ENCODE measurements at regions not wholly inside any gene's neighbourhood (a gene's known extent, or its start where the extent isn't known, plus 50 kb on each side); places are given as distances from the start of the nearest gene placed in this dataset.
"Not testable (repeated sequence)": the region's sequence is repeated elsewhere in the genome, so short reads cannot be mapped to it uniquely, and the experiment has no call there.

GRCh38 chr4:77344784-77345183 is 187.8 kb downstream of the CCNG2 start:
- H3K27me3 ChIP-seq (ENCODE audit: insufficient read depth, low read length) = peaks cover 40% of the 10 kb centered on the region
- no peak overlapping the region for H3K27ac ChIP-seq (ENCODE audit: low read depth, low read length)
- H3K4me1 ChIP-seq (ENCODE audit: control insufficient read depth, insufficient read depth, low read length, unreplicated experiment) = no peaks in the 10 kb centered on the region
- H3K4me3 ChIP-seq (ENCODE audit: low read depth, low read length) = no peak overlapping the region
- no peaks in the 10 kb centered on the region for H3K79me2 ChIP-seq (ENCODE audit: control insufficient read depth, insufficient read depth, low read length, unreplicated experiment)
- no peaks in the 10 kb centered on the region for H3K36me3 ChIP-seq (ENCODE audit: insufficient read depth, low read length)
- no peak overlapping the region for H2AFZ ChIP-seq (ENCODE audit: low read length, unreplicated experiment)

GRCh38 chr4:77347351-77347966 is 190.5 kb downstream of the CCNG2 start:
- Histone ChIP-seq H3K27ac (ENCODE audit: low read depth, low read length) (no peak overlapping the region), H3K36me3 (ENCODE audit: insufficient read depth, low read length) (no peaks in the 10 kb centered on the region), H3K4me3 (ENCODE audit: low read depth, low read length) (no peak overlapping the region), H3K27me3 (ENCODE audit: insufficient read depth, low read length) (peaks cover 47% of the 10 kb centered on the region), H3K4me1 (ENCODE audit: control insufficient read depth, insufficient read depth, low read length, unreplicated experiment) (no peaks in the 10 kb centered on the region), H3K79me2 (ENCODE audit: control insufficient read depth, insufficient read depth, low read length, unreplicated experiment) (no peaks in the 10 kb centered on the region), H2AFZ (ENCODE audit: low read length, unreplicated experiment) (no peak overlapping the region)

GRCh38 chr4:77348815-77349214 is 191.8 kb downstream of the CCNG2 start:
- no peak overlapping the region for H3K27ac ChIP-seq (ENCODE audit: low read depth, low read length)
- peaks cover 41% of the 10 kb centered on the region for H3K27me3 ChIP-seq (ENCODE audit: insufficient read depth, low read length)
- H3K4me1 ChIP-seq (ENCODE audit: control insufficient read depth, insufficient read depth, low read length, unreplicated experiment) = no peaks in the 10 kb centered on the region
- H2AFZ ChIP-seq (ENCODE audit: low read length, unreplicated experiment) = no peak overlapping the region
- H3K36me3 ChIP-seq (ENCODE audit: insufficient read depth, low read length) = no peaks in the 10 kb centered on the region
- no peak overlapping the region for H3K4me3 ChIP-seq (ENCODE audit: low read depth, low read length)
- no peaks in the 10 kb centered on the region for H3K79me2 ChIP-seq (ENCODE audit: control insufficient read depth, insufficient read depth, low read length, unreplicated experiment)

DNA sequence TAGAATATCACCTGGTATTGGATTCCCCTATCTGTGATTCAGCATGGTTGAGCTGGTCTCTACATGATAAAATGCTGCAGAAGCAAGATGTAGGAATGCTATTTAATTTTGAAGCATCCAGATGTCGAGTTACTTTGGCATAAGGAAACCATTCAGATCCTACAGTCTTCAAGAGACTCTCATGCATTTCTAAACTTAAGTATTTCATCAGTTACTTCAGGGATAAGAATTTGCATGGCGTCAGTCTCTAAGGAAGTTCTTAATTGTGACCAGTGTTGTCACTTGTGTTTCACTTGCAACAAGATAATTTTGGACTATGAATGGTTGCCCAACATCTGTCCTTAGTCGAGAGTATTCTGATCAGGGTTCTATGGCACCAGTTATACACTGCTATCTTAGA is 192.4 kb downstream of the CCNG2 start:
- H3K36me3 ChIP-seq (ENCODE audit: insufficient read depth, low read length) = no peaks in the 10 kb centered on the region
- H3K4me3 ChIP-seq (ENCODE audit: low read depth, low read length) = no peak overlapping the region
- H3K27me3 ChIP-seq (ENCODE audit: insufficient read depth, low read length) = peaks cover 35% of the 10 kb centered on the region
- no peak overlapping the region for H3K27ac ChIP-seq (ENCODE audit: low read depth, low read length)
- no peak overlapping the region for H2AFZ ChIP-seq (ENCODE audit: low read length, unreplicated experiment)
- H3K4me1 ChIP-seq (ENCODE audit: control insufficient read depth, insufficient read depth, low read length, unreplicated experiment) = no peaks in the 10 kb centered on the region
- H3K79me2 ChIP-seq (ENCODE audit: control insufficient read depth, insufficient read depth, low read length, unreplicated experiment) = no peaks in the 10 kb centered on the region

DNA sequence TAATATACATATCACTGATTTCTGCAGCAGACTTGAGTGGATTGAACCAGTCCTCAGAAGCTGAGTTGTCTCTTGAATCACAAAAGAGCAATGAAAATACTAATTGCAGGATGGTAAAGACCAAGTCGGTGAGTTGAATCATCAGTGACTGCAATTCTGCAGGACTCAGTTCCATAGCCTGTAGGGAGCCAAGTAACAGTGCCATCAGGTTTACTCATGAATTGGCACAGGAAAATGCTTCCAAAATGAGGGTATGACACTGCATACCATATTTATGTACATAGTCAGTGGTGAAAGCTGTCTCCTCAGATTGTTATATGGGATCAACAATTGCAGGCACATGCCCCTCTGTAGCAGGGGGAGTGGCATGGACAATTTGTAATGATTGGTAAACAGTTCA is 192.8 kb downstream of the CCNG2 start:
- H3K27me3 ChIP-seq (ENCODE audit: insufficient read depth, low read length) = peaks cover 31% of the 10 kb centered on the region
- H3K4me3 ChIP-seq (ENCODE audit: low read depth, low read length) = no peak overlapping the region
- no peaks in the 10 kb centered on the region for H3K36me3 ChIP-seq (ENCODE audit: insufficient read depth, low read length)
- H3K4me1 ChIP-seq (ENCODE audit: control insufficient read depth, insufficient read depth, low read length, unreplicated experiment) = no peaks in the 10 kb centered on the region
- H2AFZ ChIP-seq (ENCODE audit: low read length, unreplicated experiment) = no peak overlapping the region
- no peaks in the 10 kb centered on the region for H3K79me2 ChIP-seq (ENCODE audit: control insufficient read depth, insufficient read depth, low read length, unreplicated experiment)
- no peak overlapping the region for H3K27ac ChIP-seq (ENCODE audit: low read depth, low read length)

- Histone ChIP-seq H3K4me3 (ENCODE audit: low read depth, low read length) (no peak overlapping the region), H3K27me3 (ENCODE audit: insufficient read depth, low read length) (peaks cover 7% of the 10 kb centered on the region; the same call in 1 of the 2 replicates), H3K4me1 (ENCODE audit: control insufficient read depth, insufficient read depth, low read length, unreplicated experiment) (no peaks in the 10 kb centered on the region), H3K36me3 (ENCODE audit: insufficient read depth, low read length) (no peaks in the 10 kb centered on the region), H3K27ac (ENCODE audit: low read depth, low read length) (no peak overlapping the region), H3K79me2 (ENCODE audit: control insufficient read depth, insufficient read depth, low read length, unreplicated experiment) (no peaks in the 10 kb centered on the region), H2AFZ (ENCODE audit: low read length, unreplicated experiment) (no peak overlapping the region)
Measured at GRCh38 chr4:77352192-77352591, 195.2 kb downstream of the CCNG2 start.

DNA sequence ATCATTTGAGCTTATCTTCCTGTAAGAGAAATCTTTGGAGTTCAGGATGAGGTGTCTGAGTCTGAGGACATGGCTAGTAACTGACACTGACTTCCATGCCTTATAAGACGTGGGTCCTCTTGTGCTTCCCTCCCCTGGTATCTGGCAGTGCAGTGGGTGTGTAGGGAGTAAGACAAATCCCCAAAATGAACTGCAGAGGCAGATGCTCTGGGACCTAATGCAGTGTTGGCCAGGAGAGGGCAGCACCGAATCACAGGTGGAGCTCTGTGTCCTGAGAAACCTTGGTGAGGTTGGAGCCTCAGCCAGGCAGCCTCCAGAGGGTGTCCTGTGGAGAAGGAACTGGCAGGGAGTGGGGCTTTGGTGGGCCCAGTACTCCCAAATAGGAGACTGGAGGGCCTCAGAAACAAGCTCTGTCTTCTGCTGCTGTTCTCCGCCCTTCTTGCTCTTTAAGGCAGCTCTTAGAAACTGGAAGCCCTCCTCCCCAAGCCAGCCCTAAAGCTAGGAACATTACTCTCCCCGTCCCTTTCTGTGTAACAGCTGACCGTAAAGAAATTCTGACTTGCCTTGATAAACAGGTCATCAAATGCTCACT is 196.8 kb downstream of the CCNG2 start:
- not testable (repeated sequence) for H3K27ac ChIP-seq (ENCODE audit: low read depth, low read length)

GRCh38 chr4:77354550-77354949 is 197.5 kb downstream of the CCNG2 start:
- Histone ChIP-seq H3K27me3 (ENCODE audit: insufficient read depth, low read length) (peaks cover 14% of the 10 kb centered on the region), H3K79me2 (ENCODE audit: control insufficient read depth, insufficient read depth, low read length, unreplicated experiment) (no peaks in the 10 kb centered on the region), H3K27ac (ENCODE audit: low read depth, low read length) (no peak overlapping the region), H3K4me3 (ENCODE audit: low read depth, low read length) (no peak overlapping the region), H2AFZ (ENCODE audit: low read length, unreplicated experiment) (no peak overlapping the region), H3K4me1 (ENCODE audit: control insufficient read depth, insufficient read depth, low read length, unreplicated experiment) (no peaks in the 10 kb centered on the region), H3K36me3 (ENCODE audit: insufficient read depth, low read length) (no peaks in the 10 kb centered on the region)

More for the DNA sequence above, 196.8 kb downstream of the CCNG2 start:
- not testable (repeated sequence) for H3K79me2 ChIP-seq (ENCODE audit: control insufficient read depth, insufficient read depth, low read length, unreplicated experiment); H3K27me3 ChIP-seq (ENCODE audit: insufficient read depth, low read length); H3K4me1 ChIP-seq (ENCODE audit: control insufficient read depth, insufficient read depth, low read length, unreplicated experiment); H3K36me3 ChIP-seq (ENCODE audit: insufficient read depth, low read length); H2AFZ ChIP-seq (ENCODE audit: low read length, unreplicated experiment); H3K4me3 ChIP-seq (ENCODE audit: low read depth, low read length)

GRCh38 chr4:77355731-77356130 is 198.7 kb downstream of the CCNG2 start:
- Histone ChIP-seq H3K36me3 (ENCODE audit: insufficient read depth, low read length) (no peaks in the 10 kb centered on the region), H3K27me3 (ENCODE audit: insufficient read depth, low read length) (peaks cover 26% of the 10 kb centered on the region), H3K27ac (ENCODE audit: low read depth, low read length) (no peak overlapping the region), H3K4me1 (ENCODE audit: control insufficient read depth, insufficient read depth, low read length, unreplicated experiment) (no peaks in the 10 kb centered on the region), H3K79me2 (ENCODE audit: control insufficient read depth, insufficient read depth, low read length, unreplicated experiment) (no peaks in the 10 kb centered on the region), H3K4me3 (ENCODE audit: low read depth, low read length) (no peak overlapping the region), H2AFZ (ENCODE audit: low read length, unreplicated experiment) (no peak overlapping the region)

- H3K4me1 ChIP-seq (ENCODE audit: control insufficient read depth, insufficient read depth, low read length, unreplicated experiment) = no peaks in the 10 kb centered on the region
- no peak overlapping the region for H3K4me3 ChIP-seq (ENCODE audit: low read depth, low read length)
- H3K36me3 ChIP-seq (ENCODE audit: insufficient read depth, low read length) = no peaks in the 10 kb centered on the region
- peaks cover 44% of the 10 kb centered on the region for H3K27me3 ChIP-seq (ENCODE audit: insufficient read depth, low read length)
- H3K27ac ChIP-seq (ENCODE audit: low read depth, low read length) = no peak overlapping the region
- H2AFZ ChIP-seq (ENCODE audit: low read length, unreplicated experiment) = no peak overlapping the region
- H3K79me2 ChIP-seq (ENCODE audit: control insufficient read depth, insufficient read depth, low read length, unreplicated experiment) = no peaks in the 10 kb centered on the region
Measured at GRCh38 chr4:77358315-77358928, 201.4 kb downstream of the CCNG2 start.

GRCh38 chr4:77360451-77360850 is 203.4 kb downstream of the CCNG2 start:
- Histone ChIP-seq H2AFZ (ENCODE audit: low read length, unreplicated experiment) (no peak overlapping the region), H3K4me1 (ENCODE audit: control insufficient read depth, insufficient read depth, low read length, unreplicated experiment) (no peaks in the 10 kb centered on the region), H3K79me2 (ENCODE audit: control insufficient read depth, insufficient read depth, low read length, unreplicated experiment) (no peaks in the 10 kb centered on the region), H3K36me3 (ENCODE audit: insufficient read depth, low read length) (no peaks in the 10 kb centered on the region), H3K4me3 (ENCODE audit: low read depth, low read length) (no peak overlapping the region), H3K27me3 (ENCODE audit: insufficient read depth, low read length) (peaks cover 50% of the 10 kb centered on the region), H3K27ac (ENCODE audit: low read depth, low read length) (no peak overlapping the region)
